ENCODE measurements at regions not wholly inside any gene's neighbourhood (a gene's known extent, or its start where the extent isn't known, plus 50 kb on each side); places are given as distances from the start of the nearest gene placed in this dataset.

- Histone ChIP-seq H3K9me3 (ENCODE audit: control insufficient read depth, low read depth, low read length) (no peaks in the 10 kb centered on the region), H3K27ac (ENCODE audit: low read length) (no peak overlapping the region), H3K27me3 (ENCODE audit: control insufficient read depth, insufficient read depth, low read length) (no peaks in the 10 kb centered on the region), H3K36me3 (ENCODE audit: control insufficient read depth, insufficient read depth, low read length) (no peaks in the 10 kb centered on the region), H3K4me1 (ENCODE audit: control insufficient read depth, insufficient read depth, low read length) (no peaks in the 10 kb centered on the region), H3K4me3 (ENCODE audit: low read length) (no peak overlapping the region)
- WGBS (ENCODE audit: insufficient coverage, low lambda C conversion rate): no CpG with 5 or more reads among the region's 4 CpGs
- DNase-seq: no peak
Measured at GRCh38 chr11:122604621-122605020, 50.9 kb upstream of the UBASH3B start.

GRCh38 chr11:122601141-122602125 is 54.1 kb upstream of the UBASH3B start:
- Histone ChIP-seq H3K27me3 (ENCODE audit: control insufficient read depth, insufficient read depth, low read length) (no peaks in the 10 kb centered on the region), H3K9me3 (ENCODE audit: control insufficient read depth, low read depth, low read length) (no peaks in the 10 kb centered on the region), H3K4me1 (ENCODE audit: control insufficient read depth, insufficient read depth, low read length) (no peaks in the 10 kb centered on the region), H3K36me3 (ENCODE audit: control insufficient read depth, insufficient read depth, low read length) (no peaks in the 10 kb centered on the region), H3K27ac (ENCODE audit: low read length) (no peak overlapping the region), H3K4me3 (ENCODE audit: low read length) (no peak overlapping the region)
- 90% methylated on average over 2 of the region's 7 CpGs for WGBS (ENCODE audit: insufficient coverage, low lambda C conversion rate)
- no peak for DNase-seq

- Histone ChIP-seq H3K4me3 (ENCODE audit: low read length) (no peak overlapping the region), H3K27ac (ENCODE audit: low read length) (no peak overlapping the region), H3K9me3 (ENCODE audit: control insufficient read depth, low read depth, low read length) (no peaks in the 10 kb centered on the region), H3K27me3 (ENCODE audit: control insufficient read depth, insufficient read depth, low read length) (no peaks in the 10 kb centered on the region), H3K36me3 (ENCODE audit: control insufficient read depth, insufficient read depth, low read length) (no peaks in the 10 kb centered on the region), H3K4me1 (ENCODE audit: control insufficient read depth, insufficient read depth, low read length) (no peaks in the 10 kb centered on the region)
- no peak for DNase-seq
- WGBS (ENCODE audit: insufficient coverage, low lambda C conversion rate): no CpG with 5 or more reads among the region's 2 CpGs
Measured at GRCh38 chr11:122600290-122600689, 55.2 kb upstream of the UBASH3B start.

GRCh38 chr11:122599434-122599833 is 56.1 kb upstream of the UBASH3B start:
- no peak overlapping the region for H3K4me3 ChIP-seq (ENCODE audit: low read length)
- H3K9me3 ChIP-seq (ENCODE audit: control insufficient read depth, low read depth, low read length): no peaks in the 10 kb centered on the region
- H3K36me3 ChIP-seq (ENCODE audit: control insufficient read depth, insufficient read depth, low read length): no peaks in the 10 kb centered on the region
- H3K27ac ChIP-seq (ENCODE audit: low read length): no peak overlapping the region
- H3K27me3 ChIP-seq (ENCODE audit: control insufficient read depth, insufficient read depth, low read length): no peaks in the 10 kb centered on the region
- no peaks in the 10 kb centered on the region for H3K4me1 ChIP-seq (ENCODE audit: control insufficient read depth, insufficient read depth, low read length)
- DNase-seq: no peak

- Histone ChIP-seq H3K27ac (ENCODE audit: low read length) (no peak overlapping the region), H3K4me1 (ENCODE audit: control insufficient read depth, insufficient read depth, low read length) (no peaks in the 10 kb centered on the region), H3K27me3 (ENCODE audit: control insufficient read depth, insufficient read depth, low read length) (no peaks in the 10 kb centered on the region), H3K4me3 (ENCODE audit: low read length) (no peak overlapping the region), H3K9me3 (ENCODE audit: control insufficient read depth, low read depth, low read length) (no peaks in the 10 kb centered on the region), H3K36me3 (ENCODE audit: control insufficient read depth, insufficient read depth, low read length) (no peaks in the 10 kb centered on the region)
- DNase-seq: no peak
- WGBS (ENCODE audit: insufficient coverage, low lambda C conversion rate): 100% methylated on average over 2 of the region's 3 CpGs
Measured at GRCh38 chr11:122598971-122599370, 56.6 kb upstream of the UBASH3B start.

- no peaks in the 10 kb centered on the region for H3K36me3 ChIP-seq (ENCODE audit: control insufficient read depth, insufficient read depth, low read length)
- H3K27ac ChIP-seq (ENCODE audit: low read length): no peak overlapping the region
- DNase-seq: no peak
- H3K4me1 ChIP-seq (ENCODE audit: control insufficient read depth, insufficient read depth, low read length): no peaks in the 10 kb centered on the region
- no peaks in the 10 kb centered on the region for H3K9me3 ChIP-seq (ENCODE audit: control insufficient read depth, low read depth, low read length)
- no peaks in the 10 kb centered on the region for H3K27me3 ChIP-seq (ENCODE audit: control insufficient read depth, insufficient read depth, low read length)
- no CpG with 5 or more reads among the region's 2 CpGs for WGBS (ENCODE audit: insufficient coverage, low lambda C conversion rate)
- no peak overlapping the region for H3K4me3 ChIP-seq (ENCODE audit: low read length)
Measured at GRCh38 chr11:122597511-122597910, 58.0 kb upstream of the UBASH3B start.

- no peak overlapping the region for H3K4me3 ChIP-seq (ENCODE audit: low read length)
- no peak overlapping the region for H3K27ac ChIP-seq (ENCODE audit: low read length)
- DNase-seq: no peak
- H3K9me3 ChIP-seq (ENCODE audit: control insufficient read depth, low read depth, low read length): no peaks in the 10 kb centered on the region
- no peaks in the 10 kb centered on the region for H3K27me3 ChIP-seq (ENCODE audit: control insufficient read depth, insufficient read depth, low read length)
- no peaks in the 10 kb centered on the region for H3K4me1 ChIP-seq (ENCODE audit: control insufficient read depth, insufficient read depth, low read length)
- WGBS (ENCODE audit: insufficient coverage, low lambda C conversion rate): no CpG with 5 or more reads among the region's 3 CpGs
- no peaks in the 10 kb centered on the region for H3K36me3 ChIP-seq (ENCODE audit: control insufficient read depth, insufficient read depth, low read length)
Measured at GRCh38 chr11:122594986-122595645, 60.4 kb upstream of the UBASH3B start.

- 60% methylated on average over 1 of the region's 4 CpGs for WGBS (ENCODE audit: insufficient coverage, low lambda C conversion rate)
- H3K4me3 ChIP-seq (ENCODE audit: low read length): no peak overlapping the region
- H3K27me3 ChIP-seq (ENCODE audit: control insufficient read depth, insufficient read depth, low read length): no peaks in the 10 kb centered on the region
- H3K4me1 ChIP-seq (ENCODE audit: control insufficient read depth, insufficient read depth, low read length): no peaks in the 10 kb centered on the region
- no peaks in the 10 kb centered on the region for H3K9me3 ChIP-seq (ENCODE audit: control insufficient read depth, low read depth, low read length)
- H3K27ac ChIP-seq (ENCODE audit: low read length): no peak overlapping the region
- no peaks in the 10 kb centered on the region for H3K36me3 ChIP-seq (ENCODE audit: control insufficient read depth, insufficient read depth, low read length)
- no peak for DNase-seq
Measured at GRCh38 chr11:122593473-122594420, 61.8 kb upstream of the UBASH3B start.

GRCh38 chr11:122592641-122593040 is 62.9 kb upstream of the UBASH3B start:
- Histone ChIP-seq H3K4me3 (ENCODE audit: low read length) (no peak overlapping the region), H3K27ac (ENCODE audit: low read length) (no peak overlapping the region), H3K4me1 (ENCODE audit: control insufficient read depth, insufficient read depth, low read length) (no peaks in the 10 kb centered on the region), H3K27me3 (ENCODE audit: control insufficient read depth, insufficient read depth, low read length) (no peaks in the 10 kb centered on the region), H3K36me3 (ENCODE audit: control insufficient read depth, insufficient read depth, low read length) (no peaks in the 10 kb centered on the region), H3K9me3 (ENCODE audit: control insufficient read depth, low read depth, low read length) (no peaks in the 10 kb centered on the region)
- DNase-seq: no peak
- WGBS (ENCODE audit: insufficient coverage, low lambda C conversion rate): 83% methylated on average over 1 of the region's 6 CpGs

- no peaks in the 10 kb centered on the region for H3K36me3 ChIP-seq (ENCODE audit: control insufficient read depth, insufficient read depth, low read length)
- peaks cover 3% of the 10 kb centered on the region for H3K4me1 ChIP-seq (ENCODE audit: control insufficient read depth, insufficient read depth, low read length)
- DNase-seq: no peak
- no peak overlapping the region for H3K4me3 ChIP-seq (ENCODE audit: low read length)
- H3K9me3 ChIP-seq (ENCODE audit: control insufficient read depth, low read depth, low read length): no peaks in the 10 kb centered on the region
- WGBS (ENCODE audit: insufficient coverage, low lambda C conversion rate): 87% methylated on average over 3 of the region's 8 CpGs
- H3K27me3 ChIP-seq (ENCODE audit: control insufficient read depth, insufficient read depth, low read length): no peaks in the 10 kb centered on the region
- no peak overlapping the region for H3K27ac ChIP-seq (ENCODE audit: low read length)
Measured at GRCh38 chr11:122584670-122585069, 70.9 kb upstream of the UBASH3B start.

Measured in large intestine (tissue), 3 donors.